SK-N-MC (cell line): ENCODE measurements at regions not wholly inside any gene's neighbourhood (a gene's known extent, or its start where the extent isn't known, plus 50 kb on each side); places are given as distances from the start of the nearest gene placed in this dataset.

Source experiments
- EZH2 ChIP-seq: fragments of 200-600 bp; sonication (generic); IDR thresholded peaks from one replicate; pipeline ENCODE4 v1.6.1; 2017; ENCODE audit warnings: antibody characterized with exemption
- POLR2AphosphoS5 ChIP-seq: IDR thresholded peaks from 2 replicates; pipeline ENCODE4 v1.6.1; 2012; ENCODE audit warnings: mild to moderate bottlenecking, low read depth, low read length, borderline replicate concordance

DNA sequence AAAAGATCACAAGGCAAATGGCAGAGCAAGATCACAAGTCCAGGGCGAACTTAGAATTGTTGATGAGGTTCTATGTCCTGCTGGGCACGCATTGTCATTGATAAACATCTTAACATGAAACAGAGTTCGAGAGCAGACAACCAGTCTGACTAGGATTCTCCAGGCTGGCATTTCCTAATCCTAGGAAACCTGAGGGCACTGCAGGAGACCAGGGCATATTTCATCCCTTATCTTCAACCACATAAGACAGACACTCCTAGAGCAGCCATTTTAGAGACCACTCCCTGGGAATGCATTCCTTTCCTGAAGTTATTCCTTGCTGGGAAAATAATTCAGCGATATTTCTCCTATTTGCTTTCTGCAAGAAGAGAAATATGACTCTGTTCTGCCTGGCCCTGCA lies 1199.9 kb downstream of the SI start:
- no peak for TF ChIP-seq POLR2AphosphoS5
- TF ChIP-seq EZH2: no peak
